ENCODE measurements at regions not wholly inside any gene's neighbourhood (a gene's known extent, or its start where the extent isn't known, plus 50 kb on each side); places are given as distances from the start of the nearest gene placed in this dataset.

GRCh38 chr21:32113486-32113885, 165.4 kb downstream of the MIS18A start:
- Histone ChIP-seq H3K4me1 (no peaks in the 10 kb centered on the region), H3K9me3 (no peaks in the 10 kb centered on the region), H3K36me3 (no peaks in the 10 kb centered on the region), H3K27me3 (replicated peaks in 1 of 7) (no peaks in the 10 kb centered on the region), H3K27ac (no peak overlapping the region), H3K4me3 (no peak overlapping the region)
- WGBS, 5 donors, result 86 to 94% (median 91%) methylated on average over 3 of the region's 3 CpGs
- TF ChIP-seq POLR2A (IDR thresholded peaks at IDR 0.05) (no peak), CTCF (IDR thresholded peaks at IDR 0.05 in 8 of 11, conservative IDR thresholded peaks at IDR 0.05 in 3 of 11) (no peak), POLR2AphosphoS5 (IDR thresholded peaks at IDR 0.05) (no peak)
- DNase-seq, result no peak
- intact Hi-C loops (cut with DNase I; ENCODE audit: low total_unique reads), result no loop called here

DNA sequence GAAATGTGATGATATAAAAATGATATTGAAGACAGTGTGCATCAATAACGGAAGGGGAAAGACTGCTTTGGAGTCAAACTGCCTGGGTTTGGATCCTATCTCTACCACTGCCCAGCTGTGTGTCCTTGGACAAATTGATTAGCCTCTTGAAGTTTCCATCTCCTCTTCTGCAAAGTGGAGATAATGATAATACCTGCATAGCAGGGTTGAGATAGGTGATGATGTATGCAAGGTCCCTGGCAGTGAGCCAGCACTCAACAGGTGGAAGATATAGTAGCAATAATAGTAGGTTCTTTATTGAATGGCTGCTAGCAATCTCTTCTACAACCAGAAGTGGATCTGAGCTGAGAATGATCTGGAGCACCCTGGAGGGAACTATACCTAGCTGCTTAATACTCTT, 166.7 kb downstream of the MIS18A start:
- no peak overlapping the region for H3K27ac ChIP-seq
- no peak overlapping the region for H3K4me3 ChIP-seq
- no peak for TF ChIP-seq POLR2AphosphoS5 (IDR thresholded peaks at IDR 0.05)
- no peak for TF ChIP-seq POLR2A (IDR thresholded peaks at IDR 0.05)
- no peak for TF ChIP-seq CTCF (IDR thresholded peaks at IDR 0.05 in 8 of 11, conservative IDR thresholded peaks at IDR 0.05 in 3 of 11)
- intact Hi-C loops (cut with DNase I; ENCODE audit: low total_unique reads), result no loop called here
- no peaks in the 10 kb centered on the region for H3K27me3 ChIP-seq (replicated peaks in 1 of 7)
- no peaks in the 10 kb centered on the region for H3K36me3 ChIP-seq
- H3K4me1 ChIP-seq, result no peaks in the 10 kb centered on the region
- no peaks in the 10 kb centered on the region for H3K9me3 ChIP-seq
- WGBS, 5 donors, result 79 to 96% (median 91%) methylated on average over 1 of the region's 1 CpG
- no peak for DNase-seq

DNA sequence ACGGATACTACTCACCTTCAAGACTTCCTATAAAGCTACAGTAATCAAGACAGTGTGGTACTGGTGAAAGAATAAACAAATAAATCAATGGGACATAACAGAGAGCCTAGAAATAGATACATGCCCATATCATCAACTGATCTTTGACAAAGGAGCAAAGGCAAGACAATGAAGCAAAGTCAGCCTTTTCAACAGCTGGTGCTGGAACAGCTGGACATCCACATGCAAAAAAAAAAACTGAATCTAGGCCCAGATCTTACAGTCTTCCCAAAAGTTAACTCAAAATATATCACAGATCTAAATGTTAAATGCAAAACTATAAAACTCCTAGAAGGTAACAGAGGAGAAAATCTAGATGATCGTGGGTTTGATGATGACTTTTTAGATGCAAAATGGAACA, 170.3 kb downstream of the MIS18A start:
- 82 to 95% (median 93%) methylated on average over 2 of the region's 2 CpGs for WGBS, 5 donors
- Histone ChIP-seq H3K4me3 (no peak overlapping the region), H3K27ac (no peak overlapping the region), H3K4me1 (no peaks in the 10 kb centered on the region), H3K9me3 (peaks cover 0 to 5% (median 0%) of the 10 kb centered on the region in 8 donors), H3K27me3 (replicated peaks in 1 of 7) (no peaks in the 10 kb centered on the region), H3K36me3 (no peaks in the 10 kb centered on the region)
- no peak for DNase-seq
- intact Hi-C loops (cut with DNase I; ENCODE audit: low total_unique reads), result no loop called here
- TF ChIP-seq CTCF (IDR thresholded peaks at IDR 0.05 in 8 of 11, conservative IDR thresholded peaks at IDR 0.05 in 3 of 11), result no peak
- TF ChIP-seq POLR2A (IDR thresholded peaks at IDR 0.05), result no peak
- TF ChIP-seq POLR2AphosphoS5 (IDR thresholded peaks at IDR 0.05), result no peak

DNA sequence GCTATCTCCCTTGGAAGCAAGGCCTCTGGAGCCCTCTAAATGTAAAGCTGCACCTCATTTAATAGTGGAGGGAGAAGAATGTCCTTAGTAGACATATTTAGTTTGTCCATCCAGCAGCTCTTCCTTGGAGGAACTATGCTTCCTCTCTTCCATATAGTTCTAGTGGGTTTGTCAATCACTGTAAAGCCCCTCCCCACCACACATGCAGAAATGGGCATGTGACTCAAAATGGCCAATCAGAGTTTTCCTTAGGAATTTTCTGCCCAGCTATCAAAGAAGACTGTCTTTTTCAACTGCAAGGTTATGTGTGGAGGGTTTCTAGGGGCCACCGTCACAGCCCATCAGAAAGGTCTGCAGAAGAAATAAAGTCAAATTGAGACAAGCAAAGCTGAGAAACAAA, 175.5 kb downstream of the MIS18A start:
- Histone ChIP-seq H3K36me3 (no peaks in the 10 kb centered on the region), H3K27me3 (replicated peaks in 1 of 7) (no peaks in the 10 kb centered on the region), H3K27ac (no peak overlapping the region), H3K4me3 (no peak overlapping the region), H3K4me1 (no peaks in the 10 kb centered on the region), H3K9me3 (peaks cover 0 to 5% (median 0%) of the 10 kb centered on the region in 8 donors)
- DNase-seq, result no peak
- no peak for TF ChIP-seq CTCF (IDR thresholded peaks at IDR 0.05 in 8 of 11, conservative IDR thresholded peaks at IDR 0.05 in 3 of 11)
- no peak for TF ChIP-seq POLR2A (IDR thresholded peaks at IDR 0.05)
- no peak for TF ChIP-seq POLR2AphosphoS5 (IDR thresholded peaks at IDR 0.05)
- intact Hi-C loops (cut with DNase I; ENCODE audit: low total_unique reads), result no loop called here
- WGBS, 5 donors, result 80 to 100% (median 89%) methylated on average over 1 of the region's 1 CpG

All from spleen (tissue), 11 donors.